HPDE6-E6E7 (cell line): ENCODE measurements at regions not wholly inside any gene's neighbourhood (a gene's known extent, or its start where the extent isn't known, plus 50 kb on each side); places are given as distances from the start of the nearest gene placed in this dataset.
"Not testable (repeated sequence)": the region's sequence is repeated elsewhere in the genome, so short reads cannot be mapped to it uniquely, and the experiment has no call there.

Experiments
- DNase-seq: peaks from one replicate; pipeline ENCODE4 v3.0.0; 2011; ENCODE audit warnings: missing footprints; ENCODE audit errors: extremely low spot score

- no peak for DNase-seq
Measured at GRCh38 chr7:91355695-91356435, 91.6 kb downstream of the FZD1 start.

- no peak for DNase-seq
Measured at GRCh38 chr7:91356915-91357314, 92.7 kb downstream of the FZD1 start.

GRCh38 chr7:91357379-91357778 is 93.1 kb downstream of the FZD1 start:
- no peak for DNase-seq

GRCh38 chr7:91357901-91358300 is 93.7 kb downstream of the FZD1 start:
- DNase-seq: no peak

- DNase-seq: no peak
Measured at GRCh38 chr7:91358303-91358702, 94.1 kb downstream of the FZD1 start.

- not testable (repeated sequence) for DNase-seq
Measured at GRCh38 chr7:91365097-91365496, 100.9 kb downstream of the FZD1 start.

- DNase-seq: no peak
Measured at GRCh38 chr7:91366091-91366490, 101.9 kb downstream of the FZD1 start.

GRCh38 chr7:91367812-91368578 is 103.8 kb downstream of the FZD1 start:
- DNase-seq: no peak

GRCh38 chr7:91372323-91372722 is 108.1 kb downstream of the FZD1 start:
- no peak for DNase-seq

- DNase-seq: no peak
Measured at GRCh38 chr7:91373111-91373800, 109.0 kb downstream of the FZD1 start.

GRCh38 chr7:91374321-91374989 is 110.2 kb downstream of the FZD1 start:
- no peak for DNase-seq

GRCh38 chr7:91375378-91375777 is 111.1 kb downstream of the FZD1 start:
- no peak for DNase-seq

- no peak for DNase-seq
Measured at GRCh38 chr7:91378131-91378530, 113.9 kb downstream of the FZD1 start.

GRCh38 chr7:91379236-91379635 is 115.0 kb downstream of the FZD1 start:
- DNase-seq: no peak

GRCh38 chr7:91379991-91380390 is 115.8 kb downstream of the FZD1 start:
- no peak for DNase-seq

GRCh38 chr7:91383053-91383904 is 119.0 kb downstream of the FZD1 start:
- DNase-seq: no peak

GRCh38 chr7:91383905-91384274 is 119.7 kb downstream of the FZD1 start:
- DNase-seq: no peak

- not testable (repeated sequence) for DNase-seq
Measured at GRCh38 chr7:91394757-91395156, 130.5 kb downstream of the FZD1 start.

- not testable (repeated sequence) for DNase-seq
Measured at GRCh38 chr7:91395313-91395712, 131.1 kb downstream of the FZD1 start.

GRCh38 chr7:91397096-91397495 is 132.9 kb downstream of the FZD1 start:
- DNase-seq: no peak

- no peak for DNase-seq
Measured at GRCh38 chr7:91397612-91398011, 133.4 kb downstream of the FZD1 start.
